ENCODE measurements at regions not wholly inside any gene's neighbourhood (a gene's known extent, or its start where the extent isn't known, plus 50 kb on each side); places are given as distances from the start of the nearest gene placed in this dataset.

DNA sequence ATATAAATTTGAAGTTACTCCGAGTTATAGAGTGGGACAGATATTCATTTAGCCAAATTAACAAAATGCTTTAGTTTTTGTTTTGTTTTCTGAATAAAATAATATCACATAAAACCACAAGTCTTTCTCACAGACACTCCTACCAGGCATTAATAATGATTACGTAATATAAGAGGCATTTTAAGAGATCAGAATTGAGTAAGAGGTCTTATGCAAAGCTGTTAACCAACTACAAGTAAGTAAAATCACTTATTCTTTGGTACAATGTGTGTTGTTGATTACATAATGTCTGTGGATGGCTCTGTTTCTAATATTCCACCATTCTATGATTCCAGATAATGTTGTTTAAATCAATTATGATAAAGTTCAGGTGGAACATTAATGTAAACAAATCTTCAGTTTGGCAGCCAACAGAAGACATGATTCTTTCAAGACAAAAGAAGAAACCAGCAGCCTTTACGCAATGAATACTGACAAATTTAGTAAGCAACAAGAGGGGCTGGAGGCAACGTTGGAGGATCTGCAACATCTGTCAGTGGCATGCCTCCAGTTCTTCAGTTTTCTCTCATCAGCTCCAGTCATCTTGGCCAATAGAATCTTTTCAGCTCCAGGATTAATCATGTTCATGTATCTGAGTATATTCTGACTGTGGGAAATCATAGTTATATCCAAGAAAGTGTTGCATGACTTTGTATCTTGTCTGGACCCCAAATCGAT, 403.8 kb downstream of the SLITRK5 start:
- DNase-seq (ENCODE audit: low read depth), result no peak

- DNase-seq (ENCODE audit: low read depth), result no peak
Observed at GRCh38 chr13:88085036-88085435, 413.9 kb downstream of the SLITRK5 start.

DNA sequence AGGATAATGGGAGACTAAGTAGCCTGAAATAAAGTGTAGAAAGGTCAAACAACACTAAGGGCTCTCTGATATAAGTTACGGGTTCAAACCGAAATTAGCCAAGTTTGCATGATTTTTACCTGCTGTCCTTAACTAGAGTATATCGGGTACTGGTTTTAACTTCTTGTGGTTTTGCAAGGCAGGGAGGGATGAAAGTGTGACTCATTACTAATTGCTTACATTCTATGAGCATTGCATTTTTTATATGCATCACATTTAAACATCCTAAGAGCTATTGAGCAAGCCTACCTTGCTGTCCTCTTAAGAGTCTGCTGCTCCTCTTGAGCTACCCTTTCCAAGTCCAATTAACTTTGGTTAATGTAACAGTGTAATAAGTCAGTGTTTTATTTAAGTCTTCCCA, 415.4 kb downstream of the SLITRK5 start:
- DNase-seq (ENCODE audit: low read depth), result no peak

DNA sequence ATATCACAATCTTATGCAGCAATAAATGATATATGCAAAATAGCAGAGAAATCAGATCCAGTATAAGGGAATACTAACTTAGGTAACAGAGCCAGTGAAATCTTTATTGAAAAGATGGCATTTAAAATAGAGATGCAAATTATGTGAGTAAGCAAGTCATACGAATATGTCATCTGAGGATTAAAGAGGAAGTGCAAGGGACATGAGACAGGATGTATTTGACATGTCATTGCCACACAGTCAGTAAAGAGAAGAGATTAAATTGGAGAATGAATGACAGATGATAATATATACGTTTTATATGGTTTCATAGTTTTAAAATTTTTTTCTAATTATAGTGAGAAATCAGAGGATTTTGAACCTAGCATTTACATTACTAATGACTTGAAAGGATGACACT, 426.4 kb downstream of the SLITRK5 start:
- no peak for DNase-seq (ENCODE audit: low read depth)

- no peak for DNase-seq (ENCODE audit: low read depth)
Observed at GRCh38 chr13:88103824-88104223, 432.7 kb downstream of the SLITRK5 start.

- DNase-seq (ENCODE audit: low read depth), result no peak
Observed at GRCh38 chr13:88104576-88104975, 433.4 kb downstream of the SLITRK5 start.

- no peak for DNase-seq (ENCODE audit: low read depth)
Observed at GRCh38 chr13:88107570-88107969, 436.4 kb downstream of the SLITRK5 start.

DNA sequence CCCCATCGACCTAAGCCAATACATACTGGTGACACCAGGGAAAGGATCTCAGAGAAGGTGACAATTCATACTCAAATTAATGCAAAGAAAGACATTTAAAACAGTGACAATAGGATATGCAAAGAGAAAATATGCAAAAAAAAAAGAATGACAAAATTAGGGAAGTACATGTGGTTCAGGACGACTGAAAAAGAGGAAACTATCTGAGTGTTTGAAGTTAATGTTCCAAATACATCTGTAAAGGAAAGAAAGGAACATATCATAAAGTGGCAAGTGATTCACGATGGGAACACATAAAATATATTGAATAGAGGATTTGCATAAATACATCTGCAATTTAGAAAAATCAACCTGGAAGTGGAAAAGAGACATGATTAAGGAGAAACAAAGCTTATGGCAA, 441.4 kb downstream of the SLITRK5 start:
- DNase-seq (ENCODE audit: low read depth), result no peak

DNA sequence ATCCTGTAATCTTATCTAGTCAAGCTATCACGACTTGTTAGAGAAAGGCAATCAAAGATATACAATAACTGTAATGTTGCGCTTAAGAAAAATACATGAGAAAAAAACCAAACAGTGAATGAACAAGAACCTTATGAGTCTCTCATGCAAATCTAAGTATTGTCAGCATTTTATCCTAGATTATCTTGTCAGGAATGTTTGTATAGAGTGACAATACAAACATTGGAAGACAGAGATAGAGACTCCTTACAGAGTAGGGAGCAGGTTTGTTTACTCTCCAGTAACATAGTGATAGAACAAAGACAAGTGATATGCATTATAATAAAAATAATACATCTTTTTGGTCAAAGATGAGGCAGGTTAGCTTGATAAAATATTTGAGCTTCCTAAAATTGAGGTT, 444.8 kb downstream of the SLITRK5 start:
- DNase-seq (ENCODE audit: low read depth), result no peak

DNA sequence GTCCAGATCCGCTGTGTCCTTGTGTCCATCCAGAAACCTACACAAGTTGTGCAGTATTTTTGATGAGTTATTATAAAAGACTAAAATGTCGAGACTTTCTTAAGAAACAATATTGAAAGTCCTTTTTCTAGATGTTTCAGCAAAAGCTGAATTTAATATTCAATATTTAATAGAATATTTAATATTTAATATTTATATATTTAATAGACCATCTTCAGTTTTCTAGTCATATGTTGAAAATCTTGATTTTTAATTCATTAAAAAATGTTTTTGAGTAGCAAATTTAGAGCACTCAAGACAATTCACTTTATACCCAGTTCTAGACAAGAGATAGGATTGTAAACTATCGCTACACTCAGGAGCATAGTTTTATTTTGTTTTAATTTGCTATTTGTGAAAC, 447.8 kb downstream of the SLITRK5 start:
- no peak for DNase-seq (ENCODE audit: low read depth)

- no peak for DNase-seq (ENCODE audit: low read depth)
Observed at GRCh38 chr13:88124142-88124541, 453.0 kb downstream of the SLITRK5 start.

DNA sequence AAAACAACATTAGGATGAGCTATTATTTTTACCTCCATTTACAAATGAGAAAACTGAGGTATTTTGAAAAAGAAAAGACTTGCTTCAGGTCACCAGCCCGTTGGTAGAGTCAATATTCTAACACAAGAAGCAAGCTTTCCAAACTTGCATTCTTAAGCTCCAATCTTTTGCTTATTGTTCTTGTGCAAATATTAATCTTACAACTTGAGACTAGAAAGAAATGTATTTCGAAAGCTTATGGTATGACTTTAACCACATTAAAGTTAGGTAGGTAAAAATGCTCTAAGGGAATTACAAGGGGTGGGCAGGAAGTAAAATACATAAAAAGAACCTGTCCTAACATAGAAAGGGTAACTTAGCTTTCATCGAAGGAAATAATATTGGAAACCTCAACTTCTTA, 453.9 kb downstream of the SLITRK5 start:
- no peak for DNase-seq (ENCODE audit: low read depth)

DNA sequence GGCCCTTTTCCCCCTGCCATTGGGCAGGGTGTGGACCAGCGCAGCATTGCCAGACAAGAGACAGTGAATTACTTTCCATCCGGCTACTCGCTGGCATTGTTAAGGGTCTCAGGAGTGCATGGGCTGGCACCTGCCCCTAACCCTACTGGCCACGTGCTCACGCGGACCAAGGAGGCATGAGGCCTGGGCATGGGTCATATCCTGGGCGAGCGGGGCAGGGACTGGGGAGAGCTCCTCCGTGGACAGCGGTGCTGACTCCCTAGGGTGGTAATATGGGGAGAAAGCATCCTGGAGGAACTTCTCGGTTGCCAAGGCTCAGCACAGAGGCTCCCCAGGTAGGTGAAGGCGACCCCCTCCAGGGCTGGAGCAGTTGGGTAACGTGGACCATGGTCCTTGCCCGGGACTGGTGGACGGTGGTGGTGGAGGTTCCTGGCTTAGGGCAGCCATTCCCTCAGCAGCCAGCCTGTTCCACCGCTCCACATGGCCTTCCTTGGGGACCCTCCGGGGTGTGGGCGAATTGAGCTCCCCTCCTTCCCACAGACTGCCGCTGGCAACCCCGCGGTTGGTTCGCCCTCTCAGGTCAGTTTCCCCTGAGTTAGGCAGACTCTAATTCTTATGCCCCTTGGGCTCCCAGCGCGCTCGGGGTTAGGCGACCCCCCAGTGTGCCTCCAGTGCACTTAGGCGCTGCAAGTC, 465.1 kb downstream of the SLITRK5 start:
- DNase-seq (ENCODE audit: low read depth), result no peak

GRCh38 chr13:88142653-88143052, 471.5 kb downstream of the SLITRK5 start:
- DNase-seq (ENCODE audit: low read depth), result no peak

- no peak for DNase-seq (ENCODE audit: low read depth)
Observed at GRCh38 chr13:88144580-88144979, 473.4 kb downstream of the SLITRK5 start.

DNA sequence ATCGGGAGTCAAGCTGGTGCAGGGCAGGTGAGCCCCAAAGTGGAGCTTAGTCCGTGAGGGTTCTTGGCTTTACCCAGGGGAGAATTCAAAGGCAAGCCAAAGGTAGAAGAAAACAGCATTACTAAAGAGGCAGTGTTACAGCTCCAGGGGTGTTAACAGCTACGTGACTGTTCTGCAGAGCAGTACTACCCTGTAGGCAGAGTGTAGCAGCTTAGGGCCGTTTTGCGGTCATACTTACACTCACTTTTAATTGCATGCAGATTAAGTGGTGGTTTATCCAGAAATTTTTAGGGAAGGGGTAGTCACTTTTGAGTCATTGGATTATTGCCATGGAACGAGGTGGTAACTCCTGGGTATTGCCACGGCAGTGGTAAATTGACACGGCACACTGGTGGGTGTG, 482.2 kb downstream of the SLITRK5 start:
- peak; percentile 6 for DNase-seq (ENCODE audit: low read depth)

- DNase-seq (ENCODE audit: low read depth), result no peak
Observed at GRCh38 chr13:88154001-88154400, 482.8 kb downstream of the SLITRK5 start.

DNA sequence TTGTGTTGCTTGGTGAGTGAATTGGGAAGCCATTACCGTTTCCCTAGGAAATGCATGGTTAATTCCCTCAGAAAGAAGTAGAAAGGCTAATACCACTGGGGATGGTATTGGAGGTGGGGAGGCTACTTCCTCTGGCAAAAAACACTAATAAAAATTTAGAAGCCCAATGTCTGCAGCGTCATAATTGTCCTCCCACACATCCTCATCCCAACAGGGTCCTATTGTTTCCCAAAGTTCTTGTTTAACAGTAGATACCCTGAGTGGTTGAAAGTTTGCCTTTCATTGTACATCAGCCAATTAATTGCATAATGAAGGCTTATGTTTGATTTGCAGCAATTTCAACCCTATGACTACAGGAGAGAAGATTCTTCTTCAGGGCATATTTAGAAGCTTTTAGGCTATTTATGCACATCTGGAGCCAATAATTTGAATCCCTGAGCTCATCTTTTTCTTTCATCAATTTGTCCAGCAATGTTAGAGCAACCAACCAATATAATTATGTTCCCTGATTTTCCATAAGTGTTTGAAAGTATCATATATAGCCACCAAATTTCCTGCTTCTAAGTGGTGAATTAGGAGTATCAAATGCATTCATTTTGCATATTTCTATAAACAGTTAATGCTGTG, 491.0 kb downstream of the SLITRK5 start:
- no peak for DNase-seq (ENCODE audit: low read depth)

DNA sequence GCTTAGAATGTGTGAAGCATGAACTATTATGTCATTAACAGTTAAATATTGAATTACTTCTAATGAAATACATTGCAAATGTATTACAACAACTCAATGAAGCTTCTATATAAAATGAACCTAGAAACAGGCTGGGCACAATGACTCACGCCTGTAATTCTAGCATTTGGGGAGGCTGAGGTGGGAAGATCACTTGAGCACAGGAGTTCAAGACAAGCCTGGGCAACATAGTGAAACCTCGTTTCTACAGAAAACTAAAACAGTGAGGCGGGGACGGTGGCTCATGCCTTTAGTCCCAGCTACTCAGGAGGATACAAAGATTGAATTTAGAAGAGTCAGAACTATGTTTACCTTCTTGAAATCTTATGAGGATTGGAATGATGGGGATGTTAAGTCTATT, 505.1 kb downstream of the SLITRK5 start:
- DNase-seq (ENCODE audit: low read depth), result no peak

DNA sequence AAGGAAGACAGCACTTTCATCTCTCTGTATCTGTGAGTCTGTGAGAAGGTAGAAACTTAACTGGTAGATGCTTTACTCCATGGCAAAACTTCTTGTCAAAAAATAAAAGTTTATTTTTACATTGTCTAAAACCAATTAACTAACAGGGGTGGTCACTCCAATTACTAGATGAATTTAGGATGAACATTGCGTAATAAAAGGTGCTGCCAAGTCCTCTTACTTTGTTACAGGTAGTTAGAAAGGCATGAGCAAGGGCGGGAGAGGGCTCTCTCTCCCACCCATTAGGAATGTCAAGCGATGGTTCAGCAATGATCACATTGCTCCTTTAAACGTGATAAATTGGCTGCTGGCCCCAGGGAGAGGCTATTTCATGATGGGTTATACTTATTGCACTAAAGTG, 512.3 kb downstream of the SLITRK5 start:
- DNase-seq (ENCODE audit: low read depth), result no peak

GRCh38 chr13:88188986-88189385, 517.8 kb downstream of the SLITRK5 start:
- no peak for DNase-seq (ENCODE audit: low read depth)

GRCh38 chr13:88189728-88190127, 518.6 kb downstream of the SLITRK5 start:
- DNase-seq (ENCODE audit: low read depth), result no peak

GRCh38 chr13:88196106-88196505, 524.9 kb downstream of the SLITRK5 start:
- no peak for DNase-seq (ENCODE audit: low read depth)

All from M059J (cell line).